KMS-11 (cell line): ENCODE measurements at regions not wholly inside any gene's neighbourhood (a gene's known extent, or its start where the extent isn't known, plus 50 kb on each side); places are given as distances from the start of the nearest gene placed in this dataset.

ENCODE experiments used
- H2AFZ ChIP-seq: fragments of 200-600 bp; sonication (generic); 2 replicates; pipeline ENCODE4 v1.6.1; 2016; ENCODE audit warnings: antibody characterized with exemption, mixed run types, low read depth
- H3K27ac ChIP-seq: fragments of 200-600 bp; sonication (generic); 2 replicates; pipeline ENCODE4 v1.6.1; 2016; ENCODE audit warnings: mild to moderate bottlenecking, mixed run types
- H3K27me3 ChIP-seq: fragments of 200-600 bp; sonication (generic); 2 replicates; pipeline ENCODE4 v1.6.1; 2017; ENCODE audit warnings: mild to moderate bottlenecking, low read depth, mixed run types, moderate library complexity; ENCODE audit not compliant: insufficient read depth
- H3K36me3 ChIP-seq: fragments of 200-600 bp; sonication (generic); 2 replicates; pipeline ENCODE4 v1.6.1; 2017; ENCODE audit warnings: mild to moderate bottlenecking, mixed run types; ENCODE audit not compliant: insufficient read depth
- H3K4me1 ChIP-seq: fragments of 200-600 bp; sonication (generic); 2 replicates; pipeline ENCODE4 v1.6.1; 2016; ENCODE audit warnings: mild to moderate bottlenecking, low read depth, mixed run types; ENCODE audit not compliant: poor library complexity, severe bottlenecking
- H3K4me2 ChIP-seq: fragments of 200-600 bp; sonication (generic); 2 replicates; pipeline ENCODE4 v1.7.0; 2016; ENCODE audit warnings: mild to moderate bottlenecking, mixed run types
- H3K4me3 ChIP-seq: fragments of 200-600 bp; sonication (generic); IDR thresholded peaks from 2 replicates; pipeline ENCODE4 v1.6.1; 2017; ENCODE audit warnings: low read depth, low read length, mixed read lengths; ENCODE audit not compliant: insufficient read depth
- H3K79me2 ChIP-seq: fragments of 200-600 bp; sonication (generic); 2 replicates; pipeline ENCODE4 v1.6.1; 2016; ENCODE audit warnings: low read depth, mixed run types; ENCODE audit not compliant: insufficient read depth
- H3K9ac ChIP-seq: fragments of 200-600 bp; sonication (generic); 2 replicates; pipeline ENCODE4 v1.6.1; 2016; ENCODE audit warnings: mild to moderate bottlenecking, mixed run types
- H4K20me1 ChIP-seq: fragments of 200-600 bp; sonication (generic); 2 replicates; pipeline ENCODE4 v1.6.1; 2016; ENCODE audit warnings: mild to moderate bottlenecking, mixed run types; ENCODE audit not compliant: insufficient read depth
- CTCF ChIP-seq: fragments of 200-600 bp; sonication (generic); conservative IDR thresholded peaks from 2 replicates; pipeline ENCODE4 v1.6.1; 2017; ENCODE audit warnings: low read depth, mild to moderate bottlenecking, antibody characterized with exemption, low read length, moderate library complexity, mixed read lengths

GRCh38 chr2:12335131-12335530, 381.6 kb upstream of the TRIB2 start:
- H3K4me1 ChIP-seq = no peaks in the 10 kb centered on the region
- no peak overlapping the region for H2AFZ ChIP-seq
- H3K9ac ChIP-seq = no peak overlapping the region
- TF ChIP-seq CTCF = no peak
- H3K27me3 ChIP-seq = no peaks in the 10 kb centered on the region
- no peak overlapping the region for H3K4me3 ChIP-seq
- H3K27ac ChIP-seq = no peak overlapping the region
- H3K36me3 ChIP-seq = no peaks in the 10 kb centered on the region
- no peak overlapping the region for H3K4me2 ChIP-seq
- H3K79me2 ChIP-seq = no peaks in the 10 kb centered on the region
- H4K20me1 ChIP-seq = no peaks in the 10 kb centered on the region

GRCh38 chr2:12335995-12336394, 380.7 kb upstream of the TRIB2 start:
- H4K20me1 ChIP-seq = no peaks in the 10 kb centered on the region
- no peaks in the 10 kb centered on the region for H3K79me2 ChIP-seq
- no peak overlapping the region for H2AFZ ChIP-seq
- no peak overlapping the region for H3K27ac ChIP-seq
- no peak overlapping the region for H3K9ac ChIP-seq
- no peaks in the 10 kb centered on the region for H3K36me3 ChIP-seq
- H3K27me3 ChIP-seq = no peaks in the 10 kb centered on the region
- no peaks in the 10 kb centered on the region for H3K4me1 ChIP-seq
- TF ChIP-seq CTCF = no peak
- no peak overlapping the region for H3K4me2 ChIP-seq
- no peak overlapping the region for H3K4me3 ChIP-seq

DNA sequence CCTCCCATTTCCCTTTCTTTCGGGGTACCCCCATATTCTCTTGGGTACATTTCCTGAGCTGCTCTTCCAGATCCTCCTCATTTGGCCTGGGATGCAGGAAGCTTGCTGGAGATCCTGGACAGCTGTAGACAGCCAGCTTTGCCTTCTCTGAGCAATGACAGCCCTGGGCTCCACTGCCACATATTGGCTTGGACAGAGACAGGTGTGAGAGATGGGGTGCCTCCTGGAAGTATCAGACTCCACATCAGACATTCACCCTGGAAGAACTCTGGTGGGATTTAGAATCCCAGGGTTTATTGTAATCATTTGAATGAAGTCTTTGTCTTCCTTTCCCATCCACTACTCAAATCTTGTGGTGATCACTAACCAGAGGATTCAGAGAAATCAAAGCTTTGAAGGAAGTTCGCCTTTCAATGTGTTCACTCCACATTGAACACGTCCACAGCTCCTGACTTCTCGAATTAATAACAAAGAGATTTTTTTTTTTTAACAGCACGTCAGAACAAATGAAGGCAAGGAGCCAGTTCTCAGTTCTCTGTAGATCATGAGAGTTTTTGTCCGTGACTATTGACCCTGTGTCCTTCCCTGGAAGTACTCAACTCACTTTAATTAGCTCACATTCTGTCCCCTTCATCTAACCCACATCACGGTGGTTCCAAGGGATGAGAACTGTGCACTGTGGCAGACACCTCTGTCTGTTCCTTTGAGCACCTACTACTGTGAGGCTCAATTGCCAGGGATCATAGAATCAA, 377.6 kb upstream of the TRIB2 start:
- no peak overlapping the region for H3K4me2 ChIP-seq
- H4K20me1 ChIP-seq = no peaks in the 10 kb centered on the region
- H3K79me2 ChIP-seq = no peaks in the 10 kb centered on the region
- no peak overlapping the region for H3K27ac ChIP-seq
- H3K9ac ChIP-seq = no peak overlapping the region
- H3K27me3 ChIP-seq = no peaks in the 10 kb centered on the region
- no peak overlapping the region for H3K4me3 ChIP-seq
- TF ChIP-seq CTCF = no peak
- H2AFZ ChIP-seq = no peak overlapping the region
- no peaks in the 10 kb centered on the region for H3K36me3 ChIP-seq
- no peaks in the 10 kb centered on the region for H3K4me1 ChIP-seq

GRCh38 chr2:12340164-12340563, 376.6 kb upstream of the TRIB2 start:
- no peak overlapping the region for H2AFZ ChIP-seq
- H3K4me1 ChIP-seq = no peaks in the 10 kb centered on the region
- H3K36me3 ChIP-seq = no peaks in the 10 kb centered on the region
- no peak overlapping the region for H3K4me2 ChIP-seq
- TF ChIP-seq CTCF = no peak
- no peak overlapping the region for H3K27ac ChIP-seq
- no peak overlapping the region for H3K9ac ChIP-seq
- H4K20me1 ChIP-seq = no peaks in the 10 kb centered on the region
- no peaks in the 10 kb centered on the region for H3K27me3 ChIP-seq
- no peaks in the 10 kb centered on the region for H3K79me2 ChIP-seq
- no peak overlapping the region for H3K4me3 ChIP-seq
